Colonic mucosa (tissue), 4 donors: ENCODE measurements at regions not wholly inside any gene's neighbourhood (a gene's known extent, or its start where the extent isn't known, plus 50 kb on each side); places are given as distances from the start of the nearest gene placed in this dataset.

Experiments used
- DNase-seq: peaks from one replicate; pipeline ENCODE4 v3.0.0-alpha.2; 2020
- H3K27ac ChIP-seq: fragments of 200-600 bp; one replicate; pipeline ENCODE4 v1.8.0; 2021
- H3K27me3 ChIP-seq: fragments of 200-600 bp; one replicate; pipeline ENCODE4 v1.8.0; 2021
- H3K36me3 ChIP-seq: fragments of 200-600 bp; one replicate; pipeline ENCODE4 v1.8.0; 2021
- H3K4me1 ChIP-seq: fragments of 200-600 bp; one replicate; pipeline ENCODE4 v1.8.0; 2021; ENCODE audit warnings: mild to moderate bottlenecking
- H3K4me3 ChIP-seq: fragments of 200-600 bp; one replicate; pipeline ENCODE4 v1.8.0; 2021
- H3K9ac ChIP-seq, 2 donors: one replicate each; pipeline ENCODE4 v1.7.0; 2013; ENCODE audit warnings: control low read depth in 2 of 2, low read depth in 2 of 2, low read length in 2 of 2
- H3K9me3 ChIP-seq: fragments of 200-600 bp; one replicate; pipeline ENCODE4 v1.8.0; 2021
- intact Hi-C: fragments of 100-400 bp; cut with DNase I; formaldehyde crosslinking; loops from one replicate; pipeline ENCODE4 v1.14.1; 2022
- TF ChIP-seq, protein P1 (sequence below): fragments of 200-600 bp; IDR thresholded peaks from one replicate; pipeline ENCODE4 v1.8.0; 2022; ENCODE audit warnings: antibody characterized with exemption, mild to moderate bottlenecking
- donor health status: healthy.
- donor health status: DM: no; HTN: no; CAD: no.
- donor health status: DM: no; HTN: no; CAD: no.

DNA sequence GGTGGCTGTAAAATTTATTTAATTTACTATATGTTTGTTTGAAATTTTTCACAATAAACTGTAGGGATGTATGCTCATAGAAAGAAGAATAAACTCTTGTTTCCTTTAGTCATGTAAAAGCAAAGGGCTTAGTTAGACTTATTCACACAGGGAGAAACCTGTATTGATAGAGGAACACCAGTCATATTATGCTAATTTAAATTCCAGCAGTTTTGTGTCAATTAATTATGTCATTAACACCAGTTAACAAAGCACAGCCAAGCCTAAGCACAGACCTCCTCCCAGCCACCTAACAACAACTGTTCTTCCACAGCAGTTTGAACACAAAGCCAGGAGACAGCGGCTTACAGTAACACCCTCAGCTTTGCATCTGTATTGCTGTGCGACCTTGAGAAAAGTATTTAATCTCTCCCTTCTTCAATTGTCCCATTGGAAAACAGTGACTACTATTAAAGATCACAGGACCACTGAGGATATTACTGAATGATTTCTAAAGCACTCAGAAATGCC, 260.8 kb upstream of the RRP15 start:
- Histone ChIP-seq H3K4me1 (no peaks in the 10 kb centered on the region), H3K27ac (no peak overlapping the region), H3K9ac (no peak overlapping the region), H3K4me3 (no peak overlapping the region), H3K36me3 (no peaks in the 10 kb centered on the region), H3K27me3 (no peaks in the 10 kb centered on the region), H3K9me3 (no peaks in the 10 kb centered on the region)
- intact Hi-C loops = no loop called here
- DNase-seq = no peak
- TF ChIP-seq, protein P1, sequence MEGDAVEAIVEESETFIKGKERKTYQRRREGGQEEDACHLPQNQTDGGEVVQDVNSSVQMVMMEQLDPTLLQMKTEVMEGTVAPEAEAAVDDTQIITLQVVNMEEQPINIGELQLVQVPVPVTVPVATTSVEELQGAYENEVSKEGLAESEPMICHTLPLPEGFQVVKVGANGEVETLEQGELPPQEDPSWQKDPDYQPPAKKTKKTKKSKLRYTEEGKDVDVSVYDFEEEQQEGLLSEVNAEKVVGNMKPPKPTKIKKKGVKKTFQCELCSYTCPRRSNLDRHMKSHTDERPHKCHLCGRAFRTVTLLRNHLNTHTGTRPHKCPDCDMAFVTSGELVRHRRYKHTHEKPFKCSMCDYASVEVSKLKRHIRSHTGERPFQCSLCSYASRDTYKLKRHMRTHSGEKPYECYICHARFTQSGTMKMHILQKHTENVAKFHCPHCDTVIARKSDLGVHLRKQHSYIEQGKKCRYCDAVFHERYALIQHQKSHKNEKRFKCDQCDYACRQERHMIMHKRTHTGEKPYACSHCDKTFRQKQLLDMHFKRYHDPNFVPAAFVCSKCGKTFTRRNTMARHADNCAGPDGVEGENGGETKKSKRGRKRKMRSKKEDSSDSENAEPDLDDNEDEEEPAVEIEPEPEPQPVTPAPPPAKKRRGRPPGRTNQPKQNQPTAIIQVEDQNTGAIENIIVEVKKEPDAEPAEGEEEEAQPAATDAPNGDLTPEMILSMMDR = no peak

DNA sequence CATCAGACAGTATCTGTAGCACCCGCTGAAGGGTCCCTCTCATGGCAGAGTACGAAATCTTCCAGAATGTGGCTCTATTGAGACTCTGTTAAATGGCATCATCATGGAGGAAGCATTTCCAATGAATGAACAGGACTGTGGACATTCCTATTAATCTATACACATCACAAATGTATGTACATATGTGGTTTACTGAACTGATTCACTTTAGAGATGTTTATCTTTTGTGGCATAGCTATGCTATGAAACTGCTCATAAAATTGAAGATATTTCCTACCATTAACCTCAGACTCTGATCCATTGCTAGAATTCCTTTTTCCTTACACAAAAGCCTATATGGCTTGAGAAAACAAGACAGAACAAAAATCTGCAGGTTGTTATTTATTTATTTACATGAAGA, 259.6 kb upstream of the RRP15 start:
- no peak for DNase-seq
- TF ChIP-seq, protein P1 = no peak
- Histone ChIP-seq H3K36me3 (no peaks in the 10 kb centered on the region), H3K27ac (no peak overlapping the region), H3K9me3 (no peaks in the 10 kb centered on the region), H3K27me3 (no peaks in the 10 kb centered on the region), H3K9ac (no peak overlapping the region), H3K4me1 (no peaks in the 10 kb centered on the region), H3K4me3 (no peak overlapping the region)
- intact Hi-C loops = no loop called here

DNA sequence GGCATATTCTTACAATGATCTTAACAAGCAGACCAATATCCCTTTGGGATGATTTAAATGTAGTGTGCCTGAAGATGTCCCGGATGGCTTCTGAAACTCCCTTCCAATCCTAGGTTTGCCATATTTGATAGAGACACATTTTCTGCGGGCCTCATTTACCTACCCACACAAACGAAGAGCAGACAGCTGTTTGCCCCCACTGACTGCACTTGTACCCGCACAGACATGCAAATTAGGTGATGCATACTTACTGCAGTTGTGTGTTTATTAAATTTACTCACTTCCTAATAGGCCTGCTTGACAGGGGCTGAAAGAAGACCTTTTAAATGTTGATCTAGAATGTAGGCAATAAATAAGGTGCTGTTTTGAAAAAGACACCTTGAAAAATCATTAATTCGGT, 257.9 kb upstream of the RRP15 start:
- intact Hi-C loops = no loop called here
- Histone ChIP-seq H3K27me3 (no peaks in the 10 kb centered on the region), H3K4me1 (no peaks in the 10 kb centered on the region), H3K36me3 (no peaks in the 10 kb centered on the region), H3K4me3 (no peak overlapping the region), H3K9me3 (no peaks in the 10 kb centered on the region), H3K9ac (no peak overlapping the region), H3K27ac (no peak overlapping the region)
- TF ChIP-seq, protein P1 = no peak
- DNase-seq = no peak

DNA sequence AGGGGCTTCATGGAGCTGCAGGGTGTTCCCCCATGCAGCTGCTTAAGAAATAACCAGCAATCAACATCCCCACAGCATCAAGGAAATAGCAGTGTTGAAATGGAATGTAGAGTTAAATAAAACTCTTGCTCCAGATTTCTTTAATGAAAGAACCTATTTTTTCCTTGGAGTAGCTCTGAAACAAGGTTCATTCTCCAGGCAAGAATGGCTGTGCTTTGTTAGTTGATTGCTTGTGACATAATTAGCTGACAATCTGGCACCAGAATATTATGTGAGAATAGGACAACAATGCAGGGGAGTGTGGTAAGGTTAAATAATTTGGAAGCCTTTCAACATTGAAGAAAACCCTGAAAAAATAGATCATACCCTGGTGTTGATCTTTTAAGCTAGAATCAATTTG, 254.2 kb upstream of the RRP15 start:
- Histone ChIP-seq H3K27me3 (no peaks in the 10 kb centered on the region), H3K36me3 (no peaks in the 10 kb centered on the region), H3K4me3 (no peak overlapping the region), H3K9ac (no peak overlapping the region), H3K4me1 (no peaks in the 10 kb centered on the region), H3K9me3 (no peaks in the 10 kb centered on the region), H3K27ac (no peak overlapping the region)
- no peak for DNase-seq
- intact Hi-C loops = no loop called here
- TF ChIP-seq, protein P1 = no peak

DNA sequence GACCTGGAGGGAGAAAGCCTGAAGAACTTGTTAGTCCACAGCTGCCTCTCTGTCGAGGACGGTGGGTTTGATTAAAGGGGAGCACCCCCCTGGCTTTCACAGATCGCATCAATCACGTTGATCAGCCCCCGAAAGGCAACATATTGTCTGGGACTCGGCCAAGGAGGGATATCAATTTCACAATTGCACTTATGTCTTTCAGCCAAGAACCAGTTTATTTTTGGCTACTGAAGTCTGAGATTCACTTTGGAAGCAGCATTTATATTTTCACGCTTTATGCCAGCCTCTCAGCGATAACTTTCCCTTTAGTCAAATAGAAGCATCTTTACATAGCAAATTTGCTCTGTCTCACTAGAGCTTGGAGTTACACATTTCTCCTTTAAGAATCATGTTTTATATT, 253.2 kb upstream of the RRP15 start:
- intact Hi-C loops = no loop called here
- TF ChIP-seq, protein P1 = no peak

DNA sequence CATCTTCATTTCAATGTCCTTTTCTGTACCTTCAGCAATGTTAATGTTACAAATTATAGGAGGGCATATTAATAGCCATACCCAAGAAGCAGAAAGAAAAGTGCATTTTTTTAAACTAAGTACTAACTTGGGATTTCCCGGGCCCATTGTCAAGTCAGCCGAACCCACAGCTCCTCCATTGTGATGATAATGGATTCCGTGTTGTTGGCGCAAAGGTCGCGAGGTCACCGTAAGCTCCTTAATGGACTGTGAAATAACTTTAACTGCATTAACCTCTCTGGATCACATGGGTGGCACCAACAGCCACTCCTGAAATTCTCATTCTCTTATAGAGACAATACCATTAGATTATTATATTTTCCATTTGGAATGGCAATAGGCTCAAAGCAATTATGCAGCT, 250.6 kb upstream of the RRP15 start:
- intact Hi-C loops = no loop called here
- no peak overlapping the region for H3K9ac ChIP-seq
- no peaks in the 10 kb centered on the region for H3K27me3 ChIP-seq
- H3K27ac ChIP-seq = no peak overlapping the region
- DNase-seq = no peak
- H3K4me1 ChIP-seq = no peaks in the 10 kb centered on the region
- H3K36me3 ChIP-seq = no peaks in the 10 kb centered on the region
- TF ChIP-seq, protein P1 = no peak
- H3K4me3 ChIP-seq = no peak overlapping the region
- H3K9me3 ChIP-seq = no peaks in the 10 kb centered on the region

More for the DNA sequence above, 253.2 kb upstream of the RRP15 start:
- no peak for DNase-seq
- Histone ChIP-seq H3K27ac (no peak overlapping the region), H3K4me1 (no peaks in the 10 kb centered on the region), H3K9ac (no peak overlapping the region), H3K36me3 (no peaks in the 10 kb centered on the region), H3K4me3 (no peak overlapping the region), H3K9me3 (no peaks in the 10 kb centered on the region), H3K27me3 (no peaks in the 10 kb centered on the region)
